HG02981 (cell line): ENCODE measurements at regions not wholly inside any gene's neighbourhood (a gene's known extent, or its start where the extent isn't known, plus 50 kb on each side); places are given as distances from the start of the nearest gene placed in this dataset.

Experiments
- ATAC-seq: cut with Tn5 transposase; IDR thresholded peaks from one replicate; pipeline ENCODE4 v1.9.1; 2021; ENCODE audit warnings: mild to moderate bottlenecking, moderate library complexity; ENCODE audit not compliant: unreplicated experiment

GRCh38 chr7:115719963-115720362 lies 310.6 kb downstream of the TFEC start:
- ATAC-seq, result no peak

GRCh38 chr7:115709664-115710063 lies 320.9 kb downstream of the TFEC start:
- no peak for ATAC-seq

DNA sequence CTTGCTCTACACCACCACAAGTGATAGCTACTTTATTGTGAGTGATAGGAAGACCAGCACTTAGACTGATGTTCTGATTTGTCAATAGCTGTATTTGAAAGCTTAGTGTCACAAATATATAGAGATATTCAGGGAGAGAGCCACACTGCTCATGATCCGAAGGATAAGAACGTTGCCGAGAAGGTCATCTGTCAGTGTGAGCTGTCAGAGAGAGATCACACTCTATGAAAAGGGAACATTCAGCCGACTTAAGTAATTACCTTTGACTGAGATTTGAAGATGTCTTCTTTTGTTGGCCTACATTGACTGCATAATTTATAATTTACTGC lies 322.6 kb downstream of the TFEC start:
- no peak for ATAC-seq

- peak; percentile 44 for ATAC-seq
Measured at GRCh38 chr7:115707258-115708012, 323.1 kb downstream of the TFEC start.

DNA sequence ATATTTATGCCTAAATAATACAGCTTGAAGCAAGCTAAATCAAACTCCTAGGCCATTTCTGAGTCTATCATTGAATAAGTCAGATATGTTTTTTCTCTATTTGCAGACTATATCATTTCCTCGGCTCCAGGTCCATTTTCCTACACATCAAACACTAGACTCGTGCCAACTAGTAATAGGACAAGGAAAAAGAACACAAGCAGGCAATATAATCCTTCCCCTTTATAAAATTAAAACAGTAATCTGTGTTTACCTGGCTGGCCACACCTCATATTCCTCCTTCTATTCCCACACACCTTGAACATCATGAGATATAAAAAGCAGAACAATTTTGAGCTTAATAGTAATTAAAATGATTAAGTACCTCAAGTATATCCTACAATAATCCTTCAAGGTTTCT lies 325.7 kb downstream of the TFEC start:
- ATAC-seq, result no peak

DNA sequence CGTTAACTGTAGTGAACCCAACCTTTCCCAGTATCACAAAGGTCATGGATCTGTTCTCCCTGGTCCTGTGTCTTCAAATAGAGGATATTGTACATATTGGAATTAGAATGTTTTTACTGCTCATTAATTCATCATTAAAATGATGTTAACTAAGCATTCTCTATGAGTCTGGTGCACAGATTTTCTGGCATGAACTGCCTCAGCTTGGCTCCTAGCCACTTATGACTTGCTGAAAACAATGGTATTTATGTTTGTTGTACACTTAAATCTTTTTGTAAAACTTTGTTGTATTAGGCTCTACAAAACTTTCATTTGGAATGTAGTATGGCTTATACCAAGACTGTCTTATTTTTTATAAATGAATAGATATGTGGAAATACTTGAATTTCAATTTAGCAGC lies 329.4 kb downstream of the TFEC start:
- no peak for ATAC-seq

- no peak for ATAC-seq
Measured at GRCh38 chr7:115694424-115694823, 336.1 kb downstream of the TFEC start.

DNA sequence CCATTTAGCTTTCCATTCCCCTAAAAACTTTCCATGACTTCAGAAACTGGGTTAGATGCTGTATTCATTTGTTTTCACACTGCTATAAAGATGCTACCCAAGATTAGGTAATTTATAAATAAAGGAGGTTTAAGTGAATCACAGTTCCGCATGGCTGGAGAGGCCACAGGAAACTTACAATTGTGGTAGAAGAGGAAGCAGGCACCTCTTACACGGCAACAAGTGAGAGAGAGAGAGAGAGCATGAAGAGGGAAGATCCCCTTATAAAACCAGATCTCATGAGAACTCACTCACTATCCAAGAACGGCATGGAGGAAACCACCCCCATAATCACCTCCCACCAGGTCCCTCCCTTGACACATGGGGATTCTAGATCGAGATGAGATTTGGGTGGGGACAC lies 336.8 kb downstream of the TFEC start:
- ATAC-seq, result peak; percentile 49

DNA sequence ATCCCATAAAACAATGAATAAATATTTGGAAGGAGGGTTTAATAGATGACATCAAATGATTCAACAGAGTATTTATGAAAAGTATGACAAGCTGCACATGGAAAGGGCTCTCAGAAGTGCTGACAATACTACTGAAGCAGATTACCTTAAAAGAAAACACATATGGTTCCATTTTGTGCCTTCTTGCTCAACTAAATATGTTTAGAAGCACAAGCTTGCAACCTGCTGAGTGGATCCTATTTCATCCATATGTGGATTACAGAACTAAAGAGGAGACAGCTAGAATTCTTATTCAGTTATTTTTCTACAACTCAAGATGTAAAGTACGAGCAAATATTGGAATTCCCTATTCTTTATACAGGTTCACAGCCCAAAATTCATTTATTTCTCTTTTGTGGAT lies 340.6 kb downstream of the TFEC start:
- ATAC-seq, result no peak

GRCh38 chr7:115683093-115683492 lies 347.5 kb downstream of the TFEC start:
- no peak for ATAC-seq

DNA sequence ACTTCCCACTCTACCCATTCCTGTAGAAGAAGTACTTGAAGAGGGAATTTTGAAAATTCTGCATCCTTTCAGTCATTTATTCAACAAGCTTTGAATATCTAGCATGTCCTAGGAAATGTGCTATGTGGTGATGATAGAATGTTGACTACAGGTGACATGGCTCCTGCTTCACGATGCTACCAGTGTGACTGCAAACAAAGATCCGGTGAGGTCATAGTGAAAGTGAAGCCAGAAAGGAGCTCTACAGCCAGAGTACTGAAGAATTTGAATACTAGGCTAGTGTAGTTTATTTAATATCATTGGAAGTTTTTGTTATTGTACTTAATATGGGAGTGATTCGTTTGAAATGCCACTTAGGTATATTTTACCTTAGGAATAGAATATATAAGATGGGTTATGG lies 348.1 kb downstream of the TFEC start:
- no peak for ATAC-seq

DNA sequence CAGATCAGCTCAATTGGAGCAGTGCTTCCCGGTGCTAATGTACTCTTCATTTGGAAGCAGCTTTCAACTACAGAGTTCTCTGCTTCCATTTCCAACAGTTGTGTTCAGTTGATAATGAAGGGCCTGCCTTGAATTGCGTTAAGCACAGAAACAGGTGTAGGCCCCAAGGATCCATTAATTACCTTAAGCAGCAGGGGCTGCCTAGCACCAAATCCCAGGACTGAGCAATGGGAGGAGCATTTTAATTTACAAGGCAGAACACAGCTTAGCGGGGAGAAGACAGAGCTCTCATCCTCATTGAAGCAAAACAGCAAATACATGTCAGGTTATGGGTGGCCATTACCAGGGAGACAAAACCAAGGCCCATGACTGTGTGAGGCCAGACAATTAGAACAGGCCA lies 349.6 kb downstream of the TFEC start:
- ATAC-seq, result no peak

GRCh38 chr7:115679976-115680375 lies 350.6 kb downstream of the TFEC start:
- peak; percentile 68 for ATAC-seq

DNA sequence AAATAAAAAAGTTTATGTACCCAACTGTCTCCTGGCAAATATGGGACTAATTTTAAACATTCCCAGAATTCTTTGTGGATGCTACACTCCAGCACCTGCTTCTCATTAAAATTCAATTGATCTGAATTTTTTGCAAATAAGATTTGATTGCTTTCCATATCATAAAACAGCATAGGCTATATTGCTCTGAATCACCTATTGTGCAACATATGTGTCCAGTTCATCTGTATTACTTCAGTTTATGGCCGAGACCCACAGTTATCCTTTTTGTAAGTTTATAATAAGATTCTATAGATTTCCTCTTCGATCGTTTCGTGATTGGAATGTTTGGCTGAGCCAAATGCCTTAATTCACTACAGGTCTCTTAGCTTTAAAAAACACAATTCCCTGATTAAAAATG lies 351.1 kb downstream of the TFEC start:
- no peak for ATAC-seq

DNA sequence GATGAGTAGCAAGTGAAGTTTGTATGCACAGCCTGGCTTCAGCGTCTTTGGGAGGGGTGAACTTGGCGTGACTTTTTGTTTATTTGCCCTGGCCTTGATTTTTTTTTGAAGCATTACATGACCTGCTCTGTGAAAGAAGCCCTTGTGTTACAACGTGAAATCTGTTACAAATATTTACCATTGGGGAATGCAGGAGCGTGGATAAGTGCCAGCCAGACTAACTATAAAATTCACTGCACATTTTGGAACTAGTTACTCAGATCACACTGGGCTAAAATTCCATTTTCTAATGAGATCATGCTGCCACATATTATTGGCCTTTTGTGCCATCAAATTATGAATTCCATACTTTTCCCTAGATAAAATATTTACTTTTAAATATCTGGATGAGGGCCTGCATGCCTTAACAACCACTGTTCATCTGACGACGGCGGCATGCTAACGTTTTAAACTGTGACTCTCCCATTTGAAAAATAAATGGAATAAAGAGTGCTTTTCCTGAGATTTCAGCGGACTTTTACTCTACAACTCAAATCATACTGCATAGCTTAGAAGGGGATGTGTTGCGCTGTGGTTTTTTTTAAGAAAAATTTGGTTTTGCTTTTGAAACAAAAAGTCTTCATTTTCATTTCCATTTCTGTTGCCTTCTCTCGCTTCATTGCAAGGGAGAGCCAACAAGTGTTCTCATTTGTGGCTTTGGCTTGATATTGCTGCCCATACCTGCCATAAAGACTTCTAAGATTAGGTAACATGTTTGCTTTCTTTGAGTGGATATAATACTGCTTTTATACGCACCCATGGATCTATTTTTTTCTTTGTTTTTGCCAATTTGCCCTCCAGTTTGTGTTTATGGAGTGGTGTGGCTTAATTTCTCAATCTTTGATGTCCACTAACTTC lies 352.2 kb downstream of the TFEC start:
- ATAC-seq, result no peak

DNA sequence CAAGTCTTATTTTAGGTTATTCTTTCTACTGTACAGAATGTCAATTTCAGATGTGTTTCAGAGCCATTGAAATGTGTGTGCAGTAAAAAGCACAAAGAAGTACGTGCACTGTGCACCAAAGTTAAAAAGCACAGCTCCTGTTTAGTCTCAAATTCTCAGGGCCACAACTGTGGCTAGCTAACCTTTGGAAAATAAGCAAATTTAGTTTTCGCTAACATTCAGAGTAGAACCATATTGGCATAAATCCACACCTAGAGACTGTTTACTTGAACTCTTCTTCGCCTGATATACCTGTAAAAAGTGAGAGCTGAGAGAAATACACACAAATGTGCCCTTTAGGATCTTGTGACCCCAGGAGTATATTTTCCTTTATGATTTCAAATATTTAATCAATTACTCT lies 353.9 kb downstream of the TFEC start:
- ATAC-seq, result no peak

- ATAC-seq, result no peak
Measured at GRCh38 chr7:115676080-115676479, 354.5 kb downstream of the TFEC start.

GRCh38 chr7:115674467-115675024 lies 356.0 kb downstream of the TFEC start:
- no peak for ATAC-seq

- no peak for ATAC-seq
Measured at GRCh38 chr7:115672024-115672423, 358.5 kb downstream of the TFEC start.

GRCh38 chr7:115662676-115663075 lies 367.9 kb downstream of the TFEC start:
- ATAC-seq, result no peak

DNA sequence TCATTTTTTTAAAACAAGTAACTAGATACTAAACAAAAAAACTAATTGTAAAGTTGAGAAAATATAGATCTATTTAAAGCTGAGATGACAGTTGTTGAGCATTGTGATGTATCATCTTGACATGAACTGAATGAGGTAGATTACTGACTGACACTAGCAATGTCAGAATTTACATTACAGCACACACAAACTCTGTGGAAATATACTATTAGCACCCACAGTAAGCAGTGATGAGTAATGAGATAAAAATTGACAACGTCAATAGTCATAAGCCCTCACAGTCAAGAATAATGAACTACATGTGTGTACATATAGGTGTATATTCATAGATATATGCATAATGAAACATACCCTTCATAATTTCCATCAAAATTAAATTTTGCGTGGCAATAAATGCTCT lies 368.4 kb downstream of the TFEC start:
- ATAC-seq, result no peak

GRCh38 chr7:115658223-115658622 lies 372.3 kb downstream of the TFEC start:
- no peak for ATAC-seq
